H9 (cell line): ENCODE measurements at regions not wholly inside any gene's neighbourhood (a gene's known extent, or its start where the extent isn't known, plus 50 kb on each side); places are given as distances from the start of the nearest gene placed in this dataset.

ENCODE experiments used
- DNase-seq: peaks from one replicate; pipeline ENCODE4 v3.0.0-alpha.2; 2017
- H2AFZ ChIP-seq: one replicate; pipeline ENCODE4 v1.6.1; 2013; ENCODE audit warnings: mild to moderate bottlenecking, low read length, control low read depth, moderate library complexity
- H2AK5ac ChIP-seq: 2 replicates; pipeline ENCODE4 v1.6.1; 2013; ENCODE audit warnings: low read length, control low read depth, mixed read lengths; ENCODE audit not compliant: insufficient read length
- H2BK120ac ChIP-seq: one replicate; pipeline ENCODE4 v1.6.1; 2013; ENCODE audit warnings: low read depth, mild to moderate bottlenecking, low read length, control low read depth, inconsistent platforms; ENCODE audit not compliant: poor library complexity, severe bottlenecking
- H2BK12ac ChIP-seq: 2 replicates; pipeline ENCODE4 v1.6.1; 2013; ENCODE audit warnings: low read length, control low read depth, mixed read lengths, low read depth; ENCODE audit not compliant: insufficient read length
- H2BK15ac ChIP-seq: 2 replicates; pipeline ENCODE4 v1.6.1; 2013; ENCODE audit warnings: low read depth, low read length, control low read depth
- H2BK20ac ChIP-seq: one replicate; pipeline ENCODE4 v1.6.1; 2013; ENCODE audit warnings: low read depth, mild to moderate bottlenecking, low read length, control low read depth, inconsistent platforms; ENCODE audit not compliant: poor library complexity, severe bottlenecking
- H2BK5ac ChIP-seq: 2 replicates; pipeline ENCODE4 v1.6.1; 2013; ENCODE audit warnings: low read length, control low read depth, mixed read lengths; ENCODE audit not compliant: insufficient read length
- H3K14ac ChIP-seq: 2 replicates; pipeline ENCODE4 v1.6.1; 2013; ENCODE audit warnings: low read length, control low read depth; ENCODE audit not compliant: insufficient read depth
- H3K18ac ChIP-seq: 2 replicates; pipeline ENCODE4 v1.6.1; 2013; ENCODE audit warnings: low read depth, mild to moderate bottlenecking, mixed read lengths, low read length, control low read depth; ENCODE audit not compliant: insufficient read length
- H3K23ac ChIP-seq: 2 replicates; pipeline ENCODE4 v1.6.1; 2013; ENCODE audit warnings: low read length, control low read depth, mixed read lengths, low read depth; ENCODE audit not compliant: insufficient read length
- H3K23me2 ChIP-seq: 2 replicates; pipeline ENCODE4 v1.6.1; 2013; ENCODE audit warnings: low read depth, mild to moderate bottlenecking, mixed read lengths, low read length, control low read depth; ENCODE audit not compliant: insufficient read length, poor library complexity, severe bottlenecking
- H3K27ac ChIP-seq: 2 replicates; pipeline ENCODE4 v1.5.1; 2013; ENCODE audit warnings: low read length, control low read depth, mixed read lengths, low read depth; ENCODE audit not compliant: insufficient read length
- H3K27me3 ChIP-seq: 2 replicates; pipeline ENCODE4 v1.6.1; 2013; ENCODE audit warnings: low read length, control low read depth, inconsistent platforms; ENCODE audit not compliant: insufficient read depth
- H3K4ac ChIP-seq: 2 replicates; pipeline ENCODE4 v1.6.1; 2013; ENCODE audit warnings: low read depth, mild to moderate bottlenecking, control low read depth, inconsistent platforms, low read length, moderate library complexity
- H3K4me1 ChIP-seq: 2 replicates; pipeline ENCODE4 v1.6.1; 2013; ENCODE audit warnings: low read length, control low read depth, inconsistent platforms; ENCODE audit not compliant: insufficient read depth
- H3K4me2 ChIP-seq: 2 replicates; pipeline ENCODE4 v1.6.1; 2013; ENCODE audit warnings: low read length, control low read depth, mixed read lengths; ENCODE audit not compliant: insufficient read length, insufficient read depth
- H3K56ac ChIP-seq: 2 replicates; pipeline ENCODE4 v1.6.1; 2013; ENCODE audit warnings: low read depth, mild to moderate bottlenecking, mixed read lengths, low read length, control low read depth; ENCODE audit not compliant: insufficient read length
- H3K79me1 ChIP-seq: 2 replicates; pipeline ENCODE4 v1.6.1; 2013; ENCODE audit warnings: low read depth, mild to moderate bottlenecking, moderate library complexity, low read length, control low read depth, inconsistent platforms; ENCODE audit not compliant: insufficient read depth, poor library complexity, severe bottlenecking
- H3K79me2 ChIP-seq: 2 replicates; pipeline ENCODE4 v1.6.1; 2013; ENCODE audit warnings: low read length, control low read depth, inconsistent platforms; ENCODE audit not compliant: insufficient read depth
- H3K9ac ChIP-seq: 2 replicates; pipeline ENCODE4 v1.6.1; 2013; ENCODE audit warnings: low read length, control low read depth, mixed read lengths; ENCODE audit not compliant: insufficient read length; ENCODE audit errors: extremely low read depth
- H3K9me3 ChIP-seq: one replicate; pipeline ENCODE4 v1.6.1; 2013; ENCODE audit warnings: low read depth, low read length, inconsistent platforms; ENCODE audit not compliant: control insufficient read depth
- H3T11ph ChIP-seq: one replicate; pipeline ENCODE4 v1.6.1; 2013; ENCODE audit warnings: mild to moderate bottlenecking, low read length, control low read depth, inconsistent platforms
- H4K20me1 ChIP-seq: one replicate; pipeline ENCODE4 v1.6.1; 2013; ENCODE audit not compliant: control insufficient read depth, insufficient read length, insufficient read depth
- H4K5ac ChIP-seq: 2 replicates; pipeline ENCODE4 v1.6.1; 2013; ENCODE audit warnings: low read depth, mild to moderate bottlenecking, mixed read lengths, low read length, control low read depth; ENCODE audit not compliant: insufficient read length
- H4K8ac ChIP-seq: replicated peaks from 2 replicates; pipeline ENCODE4 v1.6.1; 2013; ENCODE audit warnings: low read length, control low read depth, mixed read lengths, low read depth; ENCODE audit not compliant: insufficient read length
- H4K91ac ChIP-seq: 2 replicates; pipeline ENCODE4 v1.6.1; 2013; ENCODE audit warnings: low read depth, mild to moderate bottlenecking, moderate library complexity, mixed read lengths, low read length, control low read depth; ENCODE audit not compliant: insufficient read length
- H3K27ac Mint-ChIP-seq, 3 experiments: 2 replicates in 2 of 3; 3 replicates in 1 of 3; pipeline ENCODE4 v1.8.0; 2020 to 2021; ENCODE audit warnings: mixed read lengths in 3 of 3, mild to moderate bottlenecking in 1 of 3, moderate library complexity in 1 of 3
- H3K27me3 Mint-ChIP-seq: 2 replicates; pipeline ENCODE4 v1.8.0; 2021; ENCODE audit warnings: low read depth, mild to moderate bottlenecking, moderate library complexity, mixed read lengths
- H3K36me3 Mint-ChIP-seq, 3 experiments: 2 replicates in 2 of 3; 3 replicates in 1 of 3; pipeline ENCODE4 v1.8.0; 2020 to 2021; ENCODE audit warnings: low read depth in 3 of 3, mixed read lengths in 3 of 3; ENCODE audit not compliant: insufficient read depth in 1 of 3
- H3K4me1 Mint-ChIP-seq, 2 experiments: 2 replicates each; pipeline ENCODE4 v1.8.0; 2020; ENCODE audit warnings: mixed read lengths in 2 of 2
- H3K4me3 Mint-ChIP-seq, 2 experiments: 2 replicates in 1 of 2; 3 replicates in 1 of 2; pipeline ENCODE4 v1.8.0; 2020 to 2021; ENCODE audit warnings: mild to moderate bottlenecking in 2 of 2, mixed read lengths in 2 of 2, moderate library complexity in 1 of 2
- H3K9me3 Mint-ChIP-seq, 2 experiments: 2 replicates in 1 of 2; 3 replicates in 1 of 2; pipeline ENCODE4 v1.8.0; 2020; ENCODE audit warnings: mild to moderate bottlenecking in 2 of 2, mixed read lengths in 2 of 2, moderate library complexity in 1 of 2
- WGBS: extraction: QIAGEN DNeasy Blood & Tissue Kit; methylation state at CpG from one replicate; pipeline ENCODE4 v1.1.7; 2013; ENCODE audit warnings: missing lambda C conversion rate, low lambda C conversion rate, mixed read lengths; ENCODE audit not compliant: insufficient read length; ENCODE audit errors: extremely low coverage; 5-methylcytosine and 5-hydroxymethylcytosine counted together
- TF ChIP-seq, protein P1 (sequence below): fragments of 200-600 bp; sonication (generic); conservative IDR thresholded peaks from 3 replicates; pipeline ENCODE4 v1.8.0; 2021; ENCODE audit warnings: antibody characterized with exemption, mild to moderate bottlenecking

DNA sequence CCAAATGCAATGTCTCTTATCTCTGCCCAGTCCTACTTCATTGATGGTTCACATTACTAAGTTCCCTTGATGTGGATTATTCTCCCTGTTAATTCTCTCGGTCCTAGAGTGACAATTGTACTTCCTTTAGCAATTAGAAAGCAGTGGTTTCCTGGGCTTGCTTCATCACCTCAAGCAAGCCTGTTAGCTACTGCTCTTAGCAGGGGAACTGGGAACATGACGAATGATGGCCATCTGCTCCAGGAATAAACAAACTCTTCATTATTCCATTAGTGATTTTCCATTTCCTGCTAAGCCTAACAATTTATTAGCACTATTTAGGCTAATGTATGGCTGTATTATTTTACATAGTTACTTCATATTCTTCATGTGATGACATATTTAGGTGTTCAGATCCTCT lies 331.8 kb downstream of the MTX2 start:
- no peak overlapping the region for H3T11ph ChIP-seq
- no peak overlapping the region for H3K27ac Mint-ChIP-seq
- H3K27me3 ChIP-seq, result no peaks in the 10 kb centered on the region
- peaks cover 13% of the 10 kb centered on the region in 2 experiments for H3K4me1 Mint-ChIP-seq
- no peak overlapping the region for H4K8ac ChIP-seq
- no peak overlapping the region for H3K9ac ChIP-seq
- no peak overlapping the region for H3K14ac ChIP-seq
- no CpG with 5 or more reads among the region's 2 CpGs for WGBS
- H3K79me2 ChIP-seq, result no peaks in the 10 kb centered on the region
- H3K23ac ChIP-seq, result no peak overlapping the region
- H2BK5ac ChIP-seq, result no peak overlapping the region
- no peaks in the 10 kb centered on the region for H3K79me1 ChIP-seq
- H2BK20ac ChIP-seq, result no peak overlapping the region
- H4K91ac ChIP-seq, result no peak overlapping the region
- H3K4me1 ChIP-seq, result no peaks in the 10 kb centered on the region
- H3K9me3 Mint-ChIP-seq, result no peaks in the 10 kb centered on the region
- H3K27ac ChIP-seq, result no peak overlapping the region
- H3K36me3 Mint-ChIP-seq, result no peaks in the 10 kb centered on the region
- H2BK120ac ChIP-seq, result no peak overlapping the region
- H3K27me3 Mint-ChIP-seq, result peaks cover 51% of the 10 kb centered on the region
- DNase-seq, result no peak
- no peak overlapping the region for H3K4me3 Mint-ChIP-seq
- no peak overlapping the region for H3K4me2 ChIP-seq
- H2BK15ac ChIP-seq, result no peak overlapping the region
- H2AFZ ChIP-seq, result no peak overlapping the region
- TF ChIP-seq, protein P1, sequence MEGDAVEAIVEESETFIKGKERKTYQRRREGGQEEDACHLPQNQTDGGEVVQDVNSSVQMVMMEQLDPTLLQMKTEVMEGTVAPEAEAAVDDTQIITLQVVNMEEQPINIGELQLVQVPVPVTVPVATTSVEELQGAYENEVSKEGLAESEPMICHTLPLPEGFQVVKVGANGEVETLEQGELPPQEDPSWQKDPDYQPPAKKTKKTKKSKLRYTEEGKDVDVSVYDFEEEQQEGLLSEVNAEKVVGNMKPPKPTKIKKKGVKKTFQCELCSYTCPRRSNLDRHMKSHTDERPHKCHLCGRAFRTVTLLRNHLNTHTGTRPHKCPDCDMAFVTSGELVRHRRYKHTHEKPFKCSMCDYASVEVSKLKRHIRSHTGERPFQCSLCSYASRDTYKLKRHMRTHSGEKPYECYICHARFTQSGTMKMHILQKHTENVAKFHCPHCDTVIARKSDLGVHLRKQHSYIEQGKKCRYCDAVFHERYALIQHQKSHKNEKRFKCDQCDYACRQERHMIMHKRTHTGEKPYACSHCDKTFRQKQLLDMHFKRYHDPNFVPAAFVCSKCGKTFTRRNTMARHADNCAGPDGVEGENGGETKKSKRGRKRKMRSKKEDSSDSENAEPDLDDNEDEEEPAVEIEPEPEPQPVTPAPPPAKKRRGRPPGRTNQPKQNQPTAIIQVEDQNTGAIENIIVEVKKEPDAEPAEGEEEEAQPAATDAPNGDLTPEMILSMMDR, result no peak
- no peak overlapping the region for H4K5ac ChIP-seq
- no peaks in the 10 kb centered on the region for H3K9me3 ChIP-seq
- H3K23me2 ChIP-seq, result no peaks in the 10 kb centered on the region
- H2AK5ac ChIP-seq, result no peak overlapping the region
- no peaks in the 10 kb centered on the region for H4K20me1 ChIP-seq
- no peak overlapping the region for H3K56ac ChIP-seq
- H2BK12ac ChIP-seq, result no peak overlapping the region
- no peak overlapping the region for H3K18ac ChIP-seq
- H3K4ac ChIP-seq, result no peak overlapping the region
